Frontal cortex (tissue), 3 donors: ENCODE measurements at regions not wholly inside any gene's neighbourhood (a gene's known extent, or its start where the extent isn't known, plus 50 kb on each side); places are given as distances from the start of the nearest gene placed in this dataset.

Experiments
- DNase-seq, 2 donors: peaks; one replicate each; pipeline ENCODE4 v3.0.0; 2012; ENCODE audit warnings: low spot score in 2 of 2
- FAIRE-seq: peaks from 2 replicates; lab custom pipeline; 2012; peaks lifted over from hg19 to GRCh38; lab: Jason Lieb, UNC
- donor health status: control.
- donor health status: control.
- donor health status: control.

DNA sequence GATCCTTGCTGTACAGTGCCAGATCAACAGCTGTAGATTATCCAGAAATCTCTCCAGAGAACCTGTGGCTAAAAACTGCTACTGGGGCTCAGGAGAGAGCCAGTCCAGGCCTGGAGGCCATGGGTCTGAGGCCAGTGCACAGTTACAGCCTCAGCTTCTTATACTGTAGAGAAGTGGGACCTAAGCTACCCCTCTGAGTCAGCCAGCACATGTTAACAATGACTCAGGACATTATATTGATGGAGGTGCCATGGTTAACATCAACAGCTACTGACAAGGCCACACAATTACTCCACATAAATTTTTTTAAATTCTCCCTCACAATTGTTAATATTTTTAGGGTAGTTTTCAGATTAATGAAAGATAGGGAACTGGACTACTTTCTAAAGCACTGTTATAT, 138.5 kb downstream of the RBM26 start:
- FAIRE-seq = no peak

DNA sequence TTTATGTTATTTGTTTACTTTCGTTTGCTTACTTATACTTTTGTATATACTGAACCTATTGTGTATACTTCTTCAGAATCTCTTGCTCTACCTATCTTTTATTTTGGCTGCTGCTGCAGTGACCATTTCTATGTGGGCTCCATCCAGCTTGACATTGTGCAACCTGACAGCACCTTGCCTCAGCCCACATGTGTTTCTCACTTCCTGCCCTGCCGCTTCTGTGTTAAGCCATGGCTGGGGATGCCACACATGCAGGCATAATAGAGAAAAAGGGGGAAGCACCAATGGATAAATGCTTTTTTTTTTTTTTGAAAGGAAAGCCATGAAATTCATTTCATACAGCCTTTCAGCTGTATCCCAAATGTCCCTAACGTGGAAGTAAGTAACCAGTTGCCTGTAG, 147.6 kb downstream of the RBM26 start:
- FAIRE-seq = no peak

More for the DNA sequence above, 138.5 kb downstream of the RBM26 start:
- no peak for DNase-seq

DNA sequence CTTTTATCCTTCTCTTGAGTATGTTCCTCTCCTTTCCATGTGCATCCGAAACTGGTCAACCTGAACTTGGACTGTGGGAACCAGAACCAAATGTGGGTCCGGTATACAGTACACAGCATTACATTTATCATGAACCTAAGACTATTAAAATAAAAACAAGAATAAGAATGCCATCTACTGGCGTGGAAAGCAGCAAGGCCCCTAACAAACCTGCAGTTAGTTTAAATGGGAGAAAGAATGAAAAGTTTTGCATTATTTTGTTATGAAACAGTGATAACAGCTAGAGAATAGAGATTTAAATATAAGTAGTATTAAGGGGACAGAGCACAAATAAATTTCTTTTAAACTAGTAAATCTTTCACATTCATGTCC, 159.5 kb downstream of the RBM26 start:
- FAIRE-seq = no peak

More for the DNA sequence above, 147.6 kb downstream of the RBM26 start:
- DNase-seq = no peak

DNA sequence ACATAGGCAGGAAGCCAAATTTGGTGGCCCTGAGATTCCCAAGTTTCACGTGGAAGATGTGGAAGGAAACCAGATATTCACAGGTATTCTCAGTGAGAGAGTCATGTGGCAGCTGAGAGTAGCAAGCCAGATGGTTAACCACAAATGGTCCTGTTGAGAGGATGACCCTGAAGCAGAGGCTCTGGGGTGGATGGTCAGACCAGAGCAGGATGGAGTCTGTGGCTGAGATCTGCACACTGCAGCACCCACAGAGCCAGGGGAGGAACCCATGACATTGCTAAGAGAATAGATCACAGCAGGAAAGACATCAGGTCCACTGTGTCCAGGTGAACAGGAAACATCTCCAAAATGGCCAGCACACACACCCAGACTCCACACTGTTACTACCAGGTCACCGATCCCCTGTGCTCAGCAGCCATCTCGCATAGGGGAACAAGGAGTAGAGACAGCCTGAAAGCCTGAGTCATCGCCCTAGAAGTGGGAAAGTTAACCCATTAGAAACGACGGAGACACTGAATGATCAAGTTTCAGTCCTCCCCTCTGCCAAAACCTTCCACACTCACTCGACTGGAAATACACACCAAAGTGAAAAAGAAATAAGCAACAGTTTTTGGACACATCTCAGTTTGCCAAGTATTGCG, 160.0 kb downstream of the RBM26 start:
- DNase-seq (no peak), FAIRE-seq (no peak)

More for the DNA sequence above, 159.5 kb downstream of the RBM26 start:
- no peak for DNase-seq

DNA sequence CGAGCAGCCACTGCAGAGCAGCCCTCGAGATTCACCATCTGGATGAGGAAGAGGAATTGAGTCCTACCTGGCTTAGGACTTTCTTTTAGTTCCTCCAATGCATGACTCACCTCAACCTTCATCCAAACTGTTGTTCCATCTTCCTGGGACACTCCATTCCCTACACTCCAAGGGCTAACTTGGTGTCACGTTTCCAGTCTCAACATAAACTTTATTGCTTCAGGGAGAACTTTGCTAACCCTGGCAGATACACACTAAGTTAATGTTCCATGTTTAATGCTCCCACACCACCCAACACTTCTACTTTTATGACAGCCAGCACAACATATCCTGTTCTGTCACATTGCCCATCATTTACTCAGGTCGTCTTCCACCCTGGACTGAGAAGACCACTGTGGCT, 164.4 kb downstream of the RBM26 start:
- DNase-seq (no peak), FAIRE-seq (no peak)

DNA sequence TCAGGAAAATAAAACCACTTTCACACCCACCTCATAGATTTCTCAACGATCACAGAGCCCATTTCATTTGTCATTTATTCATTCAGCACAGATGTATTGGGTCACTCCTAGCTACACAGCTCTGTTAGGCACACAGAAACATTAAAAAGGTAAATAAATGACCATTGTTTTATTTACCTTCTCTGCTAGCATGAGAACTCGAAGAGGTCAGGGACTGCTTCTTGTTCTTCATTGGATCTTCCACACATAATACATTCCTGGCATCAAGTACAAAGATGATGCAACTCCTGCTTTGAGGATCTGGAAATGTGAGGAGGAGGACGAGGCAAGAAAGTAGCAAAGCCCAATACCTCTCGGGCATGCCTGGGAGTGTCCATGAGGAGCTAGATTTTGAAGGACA, 168.1 kb downstream of the RBM26 start:
- DNase-seq = no peak
- no peak for FAIRE-seq

DNA sequence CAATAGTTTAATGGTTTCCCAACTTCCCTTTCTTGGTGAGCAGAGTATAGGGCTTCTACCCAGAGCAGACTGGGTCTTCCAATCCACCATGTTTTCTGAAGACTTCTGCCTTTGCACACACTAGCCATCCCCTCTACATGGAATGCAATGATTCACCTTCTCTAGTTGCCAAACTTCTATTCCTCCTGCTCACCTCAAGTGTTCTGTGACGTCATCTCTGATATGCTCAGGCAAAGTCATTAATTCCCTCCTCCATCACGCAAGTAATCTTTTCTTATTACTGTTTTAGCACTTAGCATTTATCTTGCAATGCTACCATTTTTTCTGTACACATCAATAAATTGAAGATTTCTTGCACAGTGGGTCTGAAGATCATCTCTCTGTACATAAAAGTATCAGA, 174.2 kb downstream of the RBM26 start:
- DNase-seq (no peak), FAIRE-seq (no peak)

DNA sequence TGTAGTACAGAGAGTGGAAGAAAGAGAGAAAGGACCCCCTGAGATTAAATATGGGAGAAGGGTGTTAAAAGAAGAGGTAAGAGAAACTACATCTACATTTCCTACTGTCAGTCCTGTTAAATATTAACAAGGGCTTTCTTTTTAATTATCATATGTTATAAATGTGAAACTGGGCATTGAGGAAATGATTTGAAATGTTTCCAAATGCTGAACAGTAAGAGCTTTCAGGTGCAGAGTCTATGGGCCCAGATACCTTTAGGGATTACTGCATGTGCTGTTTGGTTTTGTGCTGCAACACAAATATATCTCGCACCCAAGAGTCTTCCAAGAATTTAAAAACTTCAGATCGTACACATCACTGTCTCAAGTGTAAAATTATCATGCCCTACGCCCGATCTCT, 176.3 kb downstream of the RBM26 start:
- DNase-seq = no peak
- no peak for FAIRE-seq

DNA sequence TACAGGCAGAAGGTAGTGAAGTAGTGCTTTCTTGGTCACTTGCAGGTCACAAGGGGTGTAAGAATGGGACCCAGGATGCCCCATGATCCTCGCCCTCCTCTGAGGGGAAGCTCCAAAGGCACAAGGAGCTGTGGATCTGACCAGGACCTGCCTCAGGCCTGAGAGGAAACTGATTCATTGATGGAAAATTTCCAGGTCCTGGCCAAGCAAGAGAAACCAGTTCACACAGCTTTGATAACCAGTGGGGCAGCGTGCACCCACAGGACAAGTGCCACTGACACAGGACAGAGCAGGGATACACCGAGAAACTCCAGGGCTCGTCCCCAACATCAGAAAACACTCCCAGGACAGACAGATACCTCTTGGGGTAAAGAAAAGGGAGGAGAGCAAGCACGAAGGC, 177.1 kb downstream of the RBM26 start:
- FAIRE-seq (no peak), DNase-seq (no peak)

DNA sequence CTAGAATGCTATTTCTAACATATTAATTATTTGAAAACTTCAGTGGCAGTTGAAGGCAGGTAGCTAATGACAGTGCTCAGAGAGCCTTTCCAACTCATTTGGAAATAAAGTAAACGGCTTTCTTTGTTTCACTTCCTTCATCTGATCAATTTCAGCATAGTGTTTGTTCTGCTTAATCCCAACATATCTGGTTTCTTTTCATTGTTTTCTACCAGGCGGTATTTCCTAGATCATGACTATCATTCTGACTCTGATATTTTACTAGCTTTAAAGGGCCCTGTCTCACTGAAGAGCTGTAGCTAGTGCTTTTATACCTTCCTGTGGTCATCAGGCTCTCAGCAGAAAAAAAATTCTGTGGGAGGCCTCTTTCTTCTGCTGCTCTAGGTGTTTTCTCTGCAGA, 178.6 kb downstream of the RBM26 start:
- DNase-seq (no peak), FAIRE-seq (no peak)

DNA sequence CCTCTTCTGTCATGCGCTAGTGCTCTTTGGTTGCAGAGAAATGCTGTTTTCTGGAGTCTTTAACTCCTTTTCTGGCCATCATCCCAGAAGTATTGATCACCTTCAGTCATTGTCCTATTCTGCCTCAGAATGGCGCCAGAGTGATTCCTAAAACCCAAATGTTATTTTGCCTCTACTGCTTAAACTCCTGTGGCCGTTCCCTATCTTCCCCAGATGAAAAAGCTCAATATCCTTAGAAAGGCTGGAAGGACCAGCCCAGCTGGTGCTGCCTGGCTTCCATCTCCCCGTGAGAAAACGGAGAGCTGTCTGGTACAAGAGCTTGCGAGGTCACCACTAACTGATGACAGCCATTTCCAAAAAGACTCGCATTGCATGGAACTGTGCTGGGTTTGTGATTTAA, 179.1 kb downstream of the RBM26 start:
- FAIRE-seq = no peak
- DNase-seq = no peak

DNA sequence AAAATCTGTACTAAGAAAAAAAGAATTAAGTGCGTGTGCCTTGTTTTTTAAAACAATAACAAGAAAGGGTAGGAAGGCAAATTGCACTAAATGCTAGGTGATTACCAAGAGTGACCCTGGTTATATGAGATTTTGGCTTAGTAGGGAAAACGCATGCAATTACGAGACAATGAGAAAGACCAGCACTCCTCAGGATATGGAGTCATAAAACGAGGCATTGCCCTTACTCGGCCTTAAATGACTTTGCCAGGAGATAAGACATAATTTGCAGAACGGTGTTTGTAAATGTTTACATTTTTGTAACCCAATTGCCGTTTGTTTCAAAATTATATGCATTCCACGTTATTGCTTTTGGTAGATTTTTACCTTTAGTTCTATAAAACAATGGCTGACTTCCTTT, 179.8 kb downstream of the RBM26 start:
- FAIRE-seq (no peak), DNase-seq (no peak)

DNA sequence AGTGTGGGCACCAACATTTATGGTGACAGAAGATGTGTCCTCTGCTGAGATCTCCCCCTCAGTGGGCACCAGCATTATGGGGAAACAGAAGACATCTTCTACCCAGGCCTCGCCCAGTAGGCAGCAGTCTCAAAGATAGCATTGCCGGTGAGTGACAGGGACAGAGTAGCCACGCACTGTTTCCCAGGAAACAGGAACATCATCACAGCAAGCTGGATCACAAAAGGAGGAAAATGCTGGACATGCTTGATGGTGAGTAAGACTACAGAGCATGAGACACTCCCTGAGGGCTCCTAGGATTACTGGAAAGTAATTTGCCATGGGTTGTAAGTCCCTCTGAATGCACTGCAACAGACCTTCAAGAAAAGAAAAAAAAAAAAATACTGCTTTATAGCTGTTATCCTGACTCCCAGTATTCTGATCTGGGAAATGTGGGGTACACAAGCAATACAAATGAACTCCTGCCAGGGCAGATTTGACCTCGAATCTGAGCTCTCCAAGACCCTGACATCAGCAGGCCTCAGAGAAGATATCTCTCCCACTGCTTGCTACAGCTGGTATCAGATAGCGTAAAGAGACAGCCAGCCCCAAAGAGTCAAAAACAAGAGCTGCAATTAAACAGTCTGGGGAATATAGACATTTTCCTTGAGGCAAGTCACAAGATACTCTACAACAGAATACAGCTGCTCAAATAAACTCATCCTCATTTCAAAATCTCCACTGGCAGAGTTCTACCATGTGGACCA, 180.4 kb downstream of the RBM26 start:
- DNase-seq (no peak), FAIRE-seq (no peak)

DNA sequence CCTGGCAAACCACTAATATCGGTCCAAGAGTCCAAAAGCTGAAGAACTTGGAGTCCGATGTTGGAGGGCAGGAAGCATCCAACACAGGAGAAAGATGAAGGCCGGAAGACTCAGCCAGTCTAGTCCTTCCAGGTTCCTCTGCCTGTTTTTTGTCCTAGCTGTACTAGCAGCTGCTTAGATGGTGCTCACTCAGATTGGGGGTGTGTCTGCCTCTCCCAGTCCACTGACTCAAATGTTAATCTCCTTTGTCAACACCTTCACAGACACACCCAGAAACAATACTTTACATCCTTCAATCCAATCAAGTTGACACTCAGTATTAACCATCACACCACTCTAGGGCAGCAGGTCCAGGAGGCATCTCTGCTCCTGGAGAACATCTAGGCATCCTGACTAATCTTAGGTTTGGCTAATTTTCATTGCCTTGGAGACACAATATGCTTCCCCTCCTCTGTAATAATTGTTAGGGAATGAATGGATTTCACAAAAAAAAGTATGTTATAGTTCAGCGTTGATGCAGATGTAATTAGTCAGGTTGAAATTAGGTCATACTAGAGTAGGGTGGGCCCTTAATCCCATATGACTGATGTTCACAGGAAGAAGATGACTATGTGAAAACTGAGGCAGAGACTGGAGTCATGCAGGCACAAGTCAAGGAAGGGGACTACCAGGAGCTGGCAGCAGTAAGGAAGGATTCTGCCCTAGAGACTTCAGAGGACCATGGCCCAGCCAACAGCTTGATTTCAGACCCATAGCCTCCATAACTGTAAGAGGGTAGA, 183.4 kb downstream of the RBM26 start:
- DNase-seq = no peak
- FAIRE-seq = no peak

DNA sequence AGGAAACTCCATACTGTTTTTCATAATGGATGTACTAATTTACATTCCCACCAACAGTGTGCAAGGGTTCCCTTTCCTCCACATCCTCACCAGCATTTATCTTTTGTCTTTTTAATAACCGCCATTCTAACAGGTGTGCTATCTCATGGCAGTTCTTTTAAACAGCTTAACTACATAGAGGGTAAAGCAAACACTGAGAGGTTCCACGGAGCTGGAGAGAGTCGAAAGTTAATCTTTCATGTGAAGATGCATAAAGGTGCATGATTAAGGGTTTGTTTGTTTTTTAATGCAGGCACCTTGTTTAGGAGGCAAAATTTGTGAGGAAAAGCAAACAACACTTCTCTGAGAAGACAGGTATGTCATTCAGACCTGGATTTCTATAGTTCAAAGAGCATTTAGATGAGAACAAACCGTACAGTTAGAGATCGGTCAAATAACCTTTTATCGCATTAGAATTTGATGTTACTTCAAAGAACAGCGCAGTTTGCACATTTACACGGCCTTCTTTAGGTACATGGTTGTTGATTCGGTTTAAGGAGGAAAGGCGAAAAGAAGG, 193.9 kb downstream of the RBM26 start:
- no peak for FAIRE-seq

DNA sequence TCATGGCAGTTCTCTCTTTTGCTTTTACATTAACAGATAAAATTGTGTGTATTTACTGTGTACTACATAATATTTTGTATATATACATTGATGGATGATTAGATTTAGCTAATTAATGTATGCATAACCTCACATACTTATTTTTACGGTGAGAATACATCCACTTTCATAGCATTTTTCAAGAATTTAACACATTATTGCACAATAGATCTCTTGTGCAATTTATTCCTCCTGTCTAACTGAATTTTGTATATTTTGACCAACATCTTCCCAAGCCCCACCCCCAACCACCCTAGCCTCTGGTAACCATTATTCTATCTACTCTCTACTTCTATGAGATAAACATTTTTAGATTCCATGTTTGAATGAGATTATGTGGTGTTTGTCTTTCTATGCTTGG, 194.7 kb downstream of the RBM26 start:
- no peak for DNase-seq
- FAIRE-seq = no peak

More for the DNA sequence above, 193.9 kb downstream of the RBM26 start:
- DNase-seq = no peak

DNA sequence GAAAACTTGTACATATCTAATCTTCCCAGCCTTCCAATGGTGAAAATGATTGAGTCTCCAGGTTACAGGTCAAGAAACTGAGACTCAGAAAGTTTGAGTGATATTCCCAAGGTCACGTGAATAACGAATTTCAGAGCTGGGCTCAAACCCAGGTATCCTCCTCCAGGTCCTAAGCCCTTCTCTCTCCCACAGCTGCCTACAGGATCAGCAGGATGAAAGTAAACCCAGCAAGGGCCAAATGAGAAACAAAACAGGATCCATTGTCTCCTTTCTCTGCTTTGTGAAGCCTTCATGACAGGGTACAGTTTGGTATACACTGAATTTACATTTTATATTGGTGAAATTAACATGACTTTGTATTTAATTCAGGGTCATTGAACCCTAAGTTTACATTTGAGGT, 208.1 kb downstream of the RBM26 start:
- no peak for DNase-seq
- FAIRE-seq = no peak

DNA sequence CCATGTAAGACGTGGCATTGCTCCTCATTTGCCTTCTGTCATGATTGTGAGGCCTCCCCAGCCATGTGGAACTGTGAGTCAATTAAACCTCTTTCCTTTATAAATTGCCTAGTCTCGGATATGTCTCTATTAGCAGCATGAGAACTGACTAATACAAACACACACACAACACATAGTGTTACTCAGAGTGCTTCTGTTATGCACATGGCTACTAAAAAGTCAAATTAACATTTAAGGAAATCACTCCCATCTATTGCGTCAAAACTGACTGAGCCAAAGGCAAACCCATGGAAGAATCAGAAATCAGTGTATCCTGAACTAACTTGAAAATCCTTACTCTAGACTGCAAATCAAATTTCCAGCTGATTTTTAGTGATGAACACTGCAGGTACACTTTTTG, 209.2 kb downstream of the RBM26 start:
- FAIRE-seq = no peak
- DNase-seq = no peak

DNA sequence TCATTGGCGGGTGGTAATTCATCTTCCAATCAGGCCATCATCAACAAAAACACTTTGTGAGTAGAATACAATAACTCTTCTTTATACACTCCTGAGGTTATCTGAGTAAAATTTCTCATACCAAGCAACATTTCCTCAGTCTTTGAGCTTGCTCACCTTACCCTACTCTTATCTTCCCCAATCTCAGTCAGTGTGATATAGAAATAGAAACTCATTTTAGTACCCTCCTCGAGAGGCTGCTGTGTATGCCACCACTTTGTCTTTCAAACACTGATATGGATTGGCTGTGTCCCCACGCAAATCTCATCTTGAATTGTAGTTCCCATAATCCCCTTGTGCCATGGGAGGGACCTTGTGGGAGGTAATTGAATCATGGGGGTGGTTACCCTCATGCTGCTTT, 209.7 kb downstream of the RBM26 start:
- no peak for DNase-seq
- no peak for FAIRE-seq

DNA sequence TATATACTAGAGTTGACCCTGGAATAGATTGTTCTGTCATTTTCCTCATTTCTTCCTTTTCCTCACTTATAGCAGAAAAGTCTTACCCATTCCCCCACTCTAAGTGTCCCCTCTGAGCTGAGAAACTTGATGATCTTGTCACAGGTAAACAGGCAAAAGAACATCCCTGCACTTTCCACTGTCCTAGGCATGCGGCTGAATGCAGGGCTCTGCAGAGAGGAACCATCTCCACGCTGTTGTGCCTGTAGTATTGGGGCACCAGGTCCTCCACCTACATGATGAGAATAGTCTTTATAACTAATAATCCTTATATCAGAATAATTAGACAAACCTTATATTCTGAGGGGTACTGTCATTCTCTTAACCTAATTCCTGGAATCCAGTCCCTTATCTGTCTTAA, 211.3 kb downstream of the RBM26 start:
- FAIRE-seq (no peak), DNase-seq (no peak)

DNA sequence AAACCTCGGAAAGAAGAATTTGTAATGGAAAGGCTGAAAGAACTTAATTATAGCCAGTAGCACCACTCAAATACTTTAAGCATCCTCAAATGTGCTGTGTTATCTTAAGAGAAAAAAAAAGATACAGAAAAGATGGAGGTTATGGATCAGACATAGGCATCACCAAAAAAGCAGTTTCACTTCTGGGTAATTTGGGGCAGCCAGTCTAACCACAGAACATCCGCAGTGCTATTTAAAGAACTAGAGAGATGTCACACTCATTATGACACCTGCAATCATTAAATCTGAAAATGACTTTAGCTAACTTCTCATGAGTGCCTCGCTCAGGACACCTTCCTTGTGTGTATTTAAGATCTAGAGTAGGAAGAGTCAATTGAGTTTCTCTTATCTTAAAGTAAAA, 211.8 kb downstream of the RBM26 start:
- DNase-seq (no peak), FAIRE-seq (no peak)
